ENCODE measurements at regions not wholly inside any gene's neighbourhood (a gene's known extent, or its start where the extent isn't known, plus 50 kb on each side); places are given as distances from the start of the nearest gene placed in this dataset.

- no peak overlapping the region for H3K4me3 ChIP-seq (ENCODE audit: low read depth, low read length)
- no peak overlapping the region for H3K4me2 ChIP-seq (ENCODE audit: low read length)
- no CpG with 5 or more reads among the region's 2 CpGs for WGBS (ENCODE audit: extremely low coverage, insufficient coverage, insufficient read length)
- no peak overlapping the region for H3K18ac ChIP-seq (ENCODE audit: low read length)
- no peaks in the 10 kb centered on the region for H3K4me1 ChIP-seq (ENCODE audit: control insufficient read depth in 1 of 2, insufficient read depth in 2 of 2, low read length in 2 of 2)
- H3K9me3 ChIP-seq (ENCODE audit: insufficient read depth, low read depth, low read length) = no peaks in the 10 kb centered on the region
- DNase-seq = no peak
- H2BK5ac ChIP-seq (ENCODE audit: low read depth, low read length, poor library complexity) = no peak overlapping the region
- no peak overlapping the region for H2AK5ac ChIP-seq (ENCODE audit: low read length)
- H3K9ac ChIP-seq (ENCODE audit: low read length) = no peak overlapping the region
- no peak overlapping the region for H4K8ac ChIP-seq (ENCODE audit: low read depth, low read length)
- no peaks in the 10 kb centered on the region for H3K27me3 ChIP-seq (ENCODE audit: insufficient read depth, low read length)
- no peak overlapping the region for H3K4ac ChIP-seq (ENCODE audit: low read depth, low read length)
- no peak overlapping the region for H2AFZ ChIP-seq (ENCODE audit: insufficient read depth, low read length, poor library complexity)
- H3K79me2 ChIP-seq (ENCODE audit: control insufficient read depth, insufficient read depth, low read length, poor library complexity) = no peaks in the 10 kb centered on the region
- H4K12ac ChIP-seq (ENCODE audit: low read depth, low read length) = no peak overlapping the region
- no peak overlapping the region for H2BK120ac ChIP-seq (ENCODE audit: insufficient read depth, low read length, poor library complexity)
- no peaks in the 10 kb centered on the region for H3K36me3 ChIP-seq (ENCODE audit: control insufficient read depth in 1 of 2, insufficient read depth in 2 of 2, low read length in 2 of 2)
- H4K91ac ChIP-seq (ENCODE audit: low read depth, low read length) = no peak overlapping the region
- no peak overlapping the region for H3K14ac ChIP-seq (ENCODE audit: low read length)
- no peak overlapping the region for H3K27ac ChIP-seq (ENCODE audit: low read depth, low read length)
- H3K79me1 ChIP-seq (ENCODE audit: low read length) = peaks cover 2% of the 10 kb centered on the region
- no peak overlapping the region for H3K23ac ChIP-seq (ENCODE audit: low read length)
- H2BK12ac ChIP-seq (ENCODE audit: low read length) = no peak overlapping the region
These were observed 265.2 kb downstream of the COG6 start for GRCh38 chr13:39920613-39921012.

GRCh38 chr13:39926345-39926744 lies 270.9 kb downstream of the COG6 start:
- Histone ChIP-seq H3K27me3 (ENCODE audit: insufficient read depth, low read length) (no peaks in the 10 kb centered on the region), H3K14ac (ENCODE audit: low read length) (no peak overlapping the region), H2AFZ (ENCODE audit: insufficient read depth, low read length, poor library complexity) (no peak overlapping the region), H3K23ac (ENCODE audit: low read length) (no peak overlapping the region), H3K36me3 (ENCODE audit: control insufficient read depth in 1 of 2, insufficient read depth in 2 of 2, low read length in 2 of 2) (peaks cover 0 to 5% of the 10 kb centered on the region in 2 experiments), H3K79me1 (ENCODE audit: low read length) (peaks cover 5% of the 10 kb centered on the region), H3K9ac (ENCODE audit: low read length) (no peak overlapping the region), H2BK12ac (ENCODE audit: low read length) (no peak overlapping the region), H4K12ac (ENCODE audit: low read depth, low read length) (no peak overlapping the region), H2AK5ac (ENCODE audit: low read length) (no peak overlapping the region), H4K91ac (ENCODE audit: low read depth, low read length) (no peak overlapping the region), H3K4me2 (ENCODE audit: low read length) (no peak overlapping the region), H3K27ac (ENCODE audit: low read depth, low read length) (no peak overlapping the region), H3K4ac (ENCODE audit: low read depth, low read length) (no peak overlapping the region), H2BK120ac (ENCODE audit: insufficient read depth, low read length, poor library complexity) (no peak overlapping the region), H3K18ac (ENCODE audit: low read length) (no peak overlapping the region), H3K79me2 (ENCODE audit: control insufficient read depth, insufficient read depth, low read length, poor library complexity) (no peaks in the 10 kb centered on the region), H3K4me3 (ENCODE audit: low read depth, low read length) (no peak overlapping the region), H2BK5ac (ENCODE audit: low read depth, low read length, poor library complexity) (no peak overlapping the region), H3K9me3 (ENCODE audit: insufficient read depth, low read depth, low read length) (peaks cover 5% of the 10 kb centered on the region), H3K4me1 (ENCODE audit: control insufficient read depth in 1 of 2, insufficient read depth in 2 of 2, low read length in 2 of 2) (peaks cover 0 to 3% of the 10 kb centered on the region in 2 experiments), H4K8ac (ENCODE audit: low read depth, low read length) (no peak overlapping the region)
- WGBS (ENCODE audit: extremely low coverage, insufficient coverage, insufficient read length) = no CpG with 5 or more reads among the region's 1 CpG
- no peak for DNase-seq

GRCh38 chr13:39928261-39928660 lies 272.8 kb downstream of the COG6 start:
- Histone ChIP-seq H4K91ac (ENCODE audit: low read depth, low read length) (peak overlapping the region; percentile 13), H3K18ac (ENCODE audit: low read length) (no peak overlapping the region), H4K12ac (ENCODE audit: low read depth, low read length) (no peak overlapping the region), H2BK120ac (ENCODE audit: insufficient read depth, low read length, poor library complexity) (no peak overlapping the region), H3K79me1 (ENCODE audit: low read length) (peaks cover 5% of the 10 kb centered on the region), H3K9ac (ENCODE audit: low read length) (no peak overlapping the region), H2BK12ac (ENCODE audit: low read length) (peak overlapping the region; percentile 6), H2BK5ac (ENCODE audit: low read depth, low read length, poor library complexity) (no peak overlapping the region), H2AFZ (ENCODE audit: insufficient read depth, low read length, poor library complexity) (no peak overlapping the region), H3K27ac (ENCODE audit: low read depth, low read length) (no peak overlapping the region), H3K36me3 (ENCODE audit: control insufficient read depth in 1 of 2, insufficient read depth in 2 of 2, low read length in 2 of 2) (peaks cover 0 to 5% of the 10 kb centered on the region in 2 experiments), H4K8ac (ENCODE audit: low read depth, low read length) (no peak overlapping the region), H2AK5ac (ENCODE audit: low read length) (no peak overlapping the region), H3K23ac (ENCODE audit: low read length) (no peak overlapping the region), H3K4ac (ENCODE audit: low read depth, low read length) (no peak overlapping the region), H3K79me2 (ENCODE audit: control insufficient read depth, insufficient read depth, low read length, poor library complexity) (no peaks in the 10 kb centered on the region), H3K27me3 (ENCODE audit: insufficient read depth, low read length) (no peaks in the 10 kb centered on the region), H3K4me1 (ENCODE audit: control insufficient read depth in 1 of 2, insufficient read depth in 2 of 2, low read length in 2 of 2) (peaks cover 0 to 3% of the 10 kb centered on the region in 2 experiments), H3K9me3 (ENCODE audit: insufficient read depth, low read depth, low read length) (peaks cover 5% of the 10 kb centered on the region), H3K4me2 (ENCODE audit: low read length) (no peak overlapping the region), H3K14ac (ENCODE audit: low read length) (no peak overlapping the region), H3K4me3 (ENCODE audit: low read depth, low read length) (no peak overlapping the region)
- DNase-seq = no peak
- no CpG with 5 or more reads among the region's 2 CpGs for WGBS (ENCODE audit: extremely low coverage, insufficient coverage, insufficient read length)

GRCh38 chr13:39929583-39929982 lies 274.1 kb downstream of the COG6 start:
- H4K12ac ChIP-seq (ENCODE audit: low read depth, low read length) = no peak overlapping the region
- H3K4me3 ChIP-seq (ENCODE audit: low read depth, low read length) = no peak overlapping the region
- H2AFZ ChIP-seq (ENCODE audit: insufficient read depth, low read length, poor library complexity) = no peak overlapping the region
- H3K18ac ChIP-seq (ENCODE audit: low read length) = no peak overlapping the region
- no peaks in the 10 kb centered on the region for H3K27me3 ChIP-seq (ENCODE audit: insufficient read depth, low read length)
- H3K79me1 ChIP-seq (ENCODE audit: low read length) = peaks cover 5% of the 10 kb centered on the region
- no peak overlapping the region for H3K9ac ChIP-seq (ENCODE audit: low read length)
- peak overlapping the region; percentile 33 for H3K4ac ChIP-seq (ENCODE audit: low read depth, low read length)
- H3K27ac ChIP-seq (ENCODE audit: low read depth, low read length) = peak overlapping the region; percentile 73
- DNase-seq = no peak
- no peaks in the 10 kb centered on the region for H3K79me2 ChIP-seq (ENCODE audit: control insufficient read depth, insufficient read depth, low read length, poor library complexity)
- peaks cover 0 to 3% of the 10 kb centered on the region in 2 experiments for H3K4me1 ChIP-seq (ENCODE audit: control insufficient read depth in 1 of 2, insufficient read depth in 2 of 2, low read length in 2 of 2)
- H4K91ac ChIP-seq (ENCODE audit: low read depth, low read length) = no peak overlapping the region
- peak overlapping the region; percentile 84 for H3K14ac ChIP-seq (ENCODE audit: low read length)
- H2AK5ac ChIP-seq (ENCODE audit: low read length) = no peak overlapping the region
- peaks cover 5% of the 10 kb centered on the region for H3K9me3 ChIP-seq (ENCODE audit: insufficient read depth, low read depth, low read length)
- H2BK12ac ChIP-seq (ENCODE audit: low read length) = peak overlapping the region; percentile 65
- H2BK5ac ChIP-seq (ENCODE audit: low read depth, low read length, poor library complexity) = peak overlapping the region; percentile 86
- H3K36me3 ChIP-seq (ENCODE audit: control insufficient read depth in 1 of 2, insufficient read depth in 2 of 2, low read length in 2 of 2) = peaks cover 0 to 5% of the 10 kb centered on the region in 2 experiments
- no peak overlapping the region for H3K4me2 ChIP-seq (ENCODE audit: low read length)
- no peak overlapping the region for H4K8ac ChIP-seq (ENCODE audit: low read depth, low read length)
- H3K23ac ChIP-seq (ENCODE audit: low read length) = no peak overlapping the region
- WGBS (ENCODE audit: extremely low coverage, insufficient coverage, insufficient read length) = no CpG with 5 or more reads among the region's 1 CpG
- H2BK120ac ChIP-seq (ENCODE audit: insufficient read depth, low read length, poor library complexity) = peak overlapping the region; percentile 58

Measured in trophoblast cell (in vitro differentiated cells and primary cell).